ENCODE measurements at regions not wholly inside any gene's neighbourhood (a gene's known extent, or its start where the extent isn't known, plus 50 kb on each side); places are given as distances from the start of the nearest gene placed in this dataset.

GRCh38 chr6:163947276-163947675 lies 532.8 kb downstream of the QKI start:
- no peak for TF ChIP-seq CTCF (IDR thresholded peaks at IDR 0.05; ENCODE audit: poor library complexity, severe bottlenecking)
- TF ChIP-seq POLR2AphosphoS5 (IDR thresholded peaks at IDR 0.05), result no peak

All from neural cell (in vitro differentiated cells).